Loucy (cell line): ENCODE measurements at regions not wholly inside any gene's neighbourhood (a gene's known extent, or its start where the extent isn't known, plus 50 kb on each side); places are given as distances from the start of the nearest gene placed in this dataset.

ENCODE experiments used
- EZH2phosphoT487 ChIP-seq: fragments of 200-600 bp; IDR thresholded peaks from 2 replicates; pipeline ENCODE4 v1.6.1; 2018; ENCODE audit warnings: antibody characterized with exemption, mild to moderate bottlenecking, moderate library complexity, borderline replicate concordance
- TF ChIP-seq, protein P1 (sequence below): fragments of 200-600 bp; sonication (generic); conservative IDR thresholded peaks from 2 replicates; pipeline ENCODE4 v1.5.1; 2014; ENCODE audit warnings: mild to moderate bottlenecking, antibody characterized with exemption, low read length

DNA sequence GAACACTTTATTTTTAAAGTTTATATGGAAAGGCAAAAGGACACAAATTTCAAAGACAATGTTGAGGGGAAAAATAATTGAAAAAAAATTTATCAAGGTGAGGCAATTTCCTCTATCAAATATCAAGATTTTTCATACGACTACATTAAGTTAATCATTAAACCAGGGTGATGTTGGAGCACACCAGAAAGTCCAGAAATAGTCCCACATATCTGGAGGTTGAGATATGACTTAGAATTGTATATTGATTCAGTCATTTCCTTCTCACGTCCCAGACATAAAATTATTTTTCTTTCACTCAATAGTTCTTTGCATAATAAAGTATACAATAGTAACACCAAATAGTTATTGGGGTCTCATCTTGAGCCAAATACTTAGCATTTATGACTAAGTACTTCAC lies 605.1 kb downstream of the NUP35 start:
- TF ChIP-seq, protein P1, sequence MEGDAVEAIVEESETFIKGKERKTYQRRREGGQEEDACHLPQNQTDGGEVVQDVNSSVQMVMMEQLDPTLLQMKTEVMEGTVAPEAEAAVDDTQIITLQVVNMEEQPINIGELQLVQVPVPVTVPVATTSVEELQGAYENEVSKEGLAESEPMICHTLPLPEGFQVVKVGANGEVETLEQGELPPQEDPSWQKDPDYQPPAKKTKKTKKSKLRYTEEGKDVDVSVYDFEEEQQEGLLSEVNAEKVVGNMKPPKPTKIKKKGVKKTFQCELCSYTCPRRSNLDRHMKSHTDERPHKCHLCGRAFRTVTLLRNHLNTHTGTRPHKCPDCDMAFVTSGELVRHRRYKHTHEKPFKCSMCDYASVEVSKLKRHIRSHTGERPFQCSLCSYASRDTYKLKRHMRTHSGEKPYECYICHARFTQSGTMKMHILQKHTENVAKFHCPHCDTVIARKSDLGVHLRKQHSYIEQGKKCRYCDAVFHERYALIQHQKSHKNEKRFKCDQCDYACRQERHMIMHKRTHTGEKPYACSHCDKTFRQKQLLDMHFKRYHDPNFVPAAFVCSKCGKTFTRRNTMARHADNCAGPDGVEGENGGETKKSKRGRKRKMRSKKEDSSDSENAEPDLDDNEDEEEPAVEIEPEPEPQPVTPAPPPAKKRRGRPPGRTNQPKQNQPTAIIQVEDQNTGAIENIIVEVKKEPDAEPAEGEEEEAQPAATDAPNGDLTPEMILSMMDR = no peak
- no peak for TF ChIP-seq EZH2phosphoT487
